ENCODE measurements at regions not wholly inside any gene's neighbourhood (a gene's known extent, or its start where the extent isn't known, plus 50 kb on each side); places are given as distances from the start of the nearest gene placed in this dataset.

DNA sequence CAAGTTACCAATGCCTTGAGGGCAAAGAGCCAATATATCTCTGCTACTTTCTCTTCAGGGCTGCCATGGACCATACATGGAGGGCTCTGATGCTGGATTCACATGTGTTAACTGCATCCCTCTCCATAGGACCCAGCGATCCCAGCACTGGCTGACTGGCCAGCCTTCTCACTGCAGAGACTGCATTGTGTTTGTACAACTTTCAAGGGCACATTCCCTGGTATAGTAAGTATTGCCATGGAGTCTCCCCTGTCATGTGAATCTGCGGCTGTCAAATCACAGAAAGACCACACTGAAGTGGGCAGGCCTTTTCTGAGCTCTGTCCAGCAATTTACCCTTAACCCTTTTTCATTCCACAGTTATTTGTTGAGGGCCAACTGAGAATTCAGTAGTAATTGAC lies 449.8 kb downstream of the OMA1 start:
- ATAC-seq: no peak
- H3K4me1 ChIP-seq (ENCODE audit: control insufficient read depth in 1 of 2, insufficient read depth in 2 of 2, low read length in 2 of 2): no peaks in the 10 kb centered on the region
- no peak overlapping the region for H3K4me2 ChIP-seq (ENCODE audit: low read length)
- H3K27me3 ChIP-seq (ENCODE audit: insufficient read depth, low read length): peaks cover 11% of the 10 kb centered on the region
- intact Hi-C loops (cut with micrococcal nuclease): no loop called here
- H3K79me2 ChIP-seq (ENCODE audit: insufficient read depth, low read length): no peaks in the 10 kb centered on the region
- CTCF ChIA-PET: no interaction called here
- BruUV-seq (replicated peaks): no TSS peak
- H3K4me3 ChIP-seq (replicated peaks in 1 of 2; ENCODE audit: low read depth in 1 of 2, low read length in 2 of 2): no peak overlapping the region
- no peak overlapping the region for H2AFZ ChIP-seq (ENCODE audit: low read depth, low read length, poor library complexity, severe bottlenecking)
- RAD21 ChIA-PET (ENCODE audit: low non-redundant PET in 1 of 2, low total read pairs in 2 of 2, uncharacterized antibody in 2 of 2, unreplicated experiment in 2 of 2): no interaction called here
- H3K27ac ChIP-seq (ENCODE audit: low read depth, low read length): no peak overlapping the region
- H4K20me1 ChIP-seq (ENCODE audit: insufficient read depth): no peaks in the 10 kb centered on the region
- no peaks in the 10 kb centered on the region for H3K36me3 ChIP-seq (ENCODE audit: control insufficient read depth in 1 of 2, insufficient read depth in 2 of 2, low read length in 2 of 2)
- no peaks in the 10 kb centered on the region for H3K9me2 ChIP-seq (ENCODE audit: insufficient read depth)
- no peaks in the 10 kb centered on the region for H3K9me3 ChIP-seq (ENCODE audit: control insufficient read depth in 1 of 2, insufficient read depth in 1 of 2, low read depth in 1 of 2, low read length in 2 of 2)
- POLR2A ChIA-PET: no interaction called here
- H3K9ac ChIP-seq (ENCODE audit: low read length): no peak overlapping the region
- TF ChIP-seq EZH2phosphoT487 (IDR thresholded peaks at IDR 0.05; ENCODE audit: borderline replicate concordance) (no peak), CEBPB (IDR thresholded peaks at IDR 0.05; ENCODE audit: low read depth) (no peak), SP1 (IDR thresholded peaks at IDR 0.05; ENCODE audit: low read depth) (no peak), TCF7L2 (IDR thresholded peaks at IDR 0.05; ENCODE audit: borderline replicate concordance, extremely low read depth, insufficient read depth, insufficient read length) (no peak), EZH2 (IDR thresholded peaks at IDR 0.05) (no peak), CBX3 (IDR thresholded peaks at IDR 0.05; ENCODE audit: low read depth) (no peak), EGR1 (IDR thresholded peaks at IDR 0.05; ENCODE audit: low read depth) (no peak), RAD21 (IDR thresholded peaks at IDR 0.05; ENCODE audit: low read depth) (no peak), ZNF274 (IDR thresholded peaks at IDR 0.05; ENCODE audit: low read depth, low read length) (no peak), FOSL1 (IDR thresholded peaks at IDR 0.05; ENCODE audit: low read depth) (no peak), POLR2A (IDR thresholded peaks at IDR 0.05; ENCODE audit: borderline replicate concordance, extremely low read depth, insufficient read depth, insufficient read length) (no peak), SRF (IDR thresholded peaks at IDR 0.05; ENCODE audit: low read depth) (no peak)
- TF ChIP-seq, protein P1, sequence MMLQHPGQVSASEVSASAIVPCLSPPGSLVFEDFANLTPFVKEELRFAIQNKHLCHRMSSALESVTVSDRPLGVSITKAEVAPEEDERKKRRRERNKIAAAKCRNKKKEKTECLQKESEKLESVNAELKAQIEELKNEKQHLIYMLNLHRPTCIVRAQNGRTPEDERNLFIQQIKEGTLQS (IDR thresholded peaks at IDR 0.05): no peak
- TF ChIP-seq, protein P2, sequence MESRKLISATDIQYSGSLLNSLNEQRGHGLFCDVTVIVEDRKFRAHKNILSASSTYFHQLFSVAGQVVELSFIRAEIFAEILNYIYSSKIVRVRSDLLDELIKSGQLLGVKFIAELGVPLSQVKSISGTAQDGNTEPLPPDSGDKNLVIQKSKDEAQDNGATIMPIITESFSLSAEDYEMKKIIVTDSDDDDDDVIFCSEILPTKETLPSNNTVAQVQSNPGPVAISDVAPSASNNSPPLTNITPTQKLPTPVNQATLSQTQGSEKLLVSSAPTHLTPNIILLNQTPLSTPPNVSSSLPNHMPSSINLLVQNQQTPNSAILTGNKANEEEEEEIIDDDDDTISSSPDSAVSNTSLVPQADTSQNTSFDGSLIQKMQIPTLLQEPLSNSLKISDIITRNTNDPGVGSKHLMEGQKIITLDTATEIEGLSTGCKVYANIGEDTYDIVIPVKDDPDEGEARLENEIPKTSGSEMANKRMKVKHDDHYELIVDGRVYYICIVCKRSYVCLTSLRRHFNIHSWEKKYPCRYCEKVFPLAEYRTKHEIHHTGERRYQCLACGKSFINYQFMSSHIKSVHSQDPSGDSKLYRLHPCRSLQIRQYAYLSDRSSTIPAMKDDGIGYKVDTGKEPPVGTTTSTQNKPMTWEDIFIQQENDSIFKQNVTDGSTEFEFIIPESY (IDR thresholded peaks at IDR 0.05; ENCODE audit: extremely low read depth, insufficient replicate concordance, low read length): no peak
- TF ChIP-seq, protein P3, sequence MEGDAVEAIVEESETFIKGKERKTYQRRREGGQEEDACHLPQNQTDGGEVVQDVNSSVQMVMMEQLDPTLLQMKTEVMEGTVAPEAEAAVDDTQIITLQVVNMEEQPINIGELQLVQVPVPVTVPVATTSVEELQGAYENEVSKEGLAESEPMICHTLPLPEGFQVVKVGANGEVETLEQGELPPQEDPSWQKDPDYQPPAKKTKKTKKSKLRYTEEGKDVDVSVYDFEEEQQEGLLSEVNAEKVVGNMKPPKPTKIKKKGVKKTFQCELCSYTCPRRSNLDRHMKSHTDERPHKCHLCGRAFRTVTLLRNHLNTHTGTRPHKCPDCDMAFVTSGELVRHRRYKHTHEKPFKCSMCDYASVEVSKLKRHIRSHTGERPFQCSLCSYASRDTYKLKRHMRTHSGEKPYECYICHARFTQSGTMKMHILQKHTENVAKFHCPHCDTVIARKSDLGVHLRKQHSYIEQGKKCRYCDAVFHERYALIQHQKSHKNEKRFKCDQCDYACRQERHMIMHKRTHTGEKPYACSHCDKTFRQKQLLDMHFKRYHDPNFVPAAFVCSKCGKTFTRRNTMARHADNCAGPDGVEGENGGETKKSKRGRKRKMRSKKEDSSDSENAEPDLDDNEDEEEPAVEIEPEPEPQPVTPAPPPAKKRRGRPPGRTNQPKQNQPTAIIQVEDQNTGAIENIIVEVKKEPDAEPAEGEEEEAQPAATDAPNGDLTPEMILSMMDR (IDR thresholded peaks at IDR 0.05 in 2 of 3, conservative IDR thresholded peaks at IDR 0.05 in 1 of 3; ENCODE audit: borderline replicate concordance in 1 of 3, insufficient read depth in 1 of 3, low read depth in 2 of 3, low read length in 2 of 3): no peak
- TF ChIP-seq, protein P4, sequence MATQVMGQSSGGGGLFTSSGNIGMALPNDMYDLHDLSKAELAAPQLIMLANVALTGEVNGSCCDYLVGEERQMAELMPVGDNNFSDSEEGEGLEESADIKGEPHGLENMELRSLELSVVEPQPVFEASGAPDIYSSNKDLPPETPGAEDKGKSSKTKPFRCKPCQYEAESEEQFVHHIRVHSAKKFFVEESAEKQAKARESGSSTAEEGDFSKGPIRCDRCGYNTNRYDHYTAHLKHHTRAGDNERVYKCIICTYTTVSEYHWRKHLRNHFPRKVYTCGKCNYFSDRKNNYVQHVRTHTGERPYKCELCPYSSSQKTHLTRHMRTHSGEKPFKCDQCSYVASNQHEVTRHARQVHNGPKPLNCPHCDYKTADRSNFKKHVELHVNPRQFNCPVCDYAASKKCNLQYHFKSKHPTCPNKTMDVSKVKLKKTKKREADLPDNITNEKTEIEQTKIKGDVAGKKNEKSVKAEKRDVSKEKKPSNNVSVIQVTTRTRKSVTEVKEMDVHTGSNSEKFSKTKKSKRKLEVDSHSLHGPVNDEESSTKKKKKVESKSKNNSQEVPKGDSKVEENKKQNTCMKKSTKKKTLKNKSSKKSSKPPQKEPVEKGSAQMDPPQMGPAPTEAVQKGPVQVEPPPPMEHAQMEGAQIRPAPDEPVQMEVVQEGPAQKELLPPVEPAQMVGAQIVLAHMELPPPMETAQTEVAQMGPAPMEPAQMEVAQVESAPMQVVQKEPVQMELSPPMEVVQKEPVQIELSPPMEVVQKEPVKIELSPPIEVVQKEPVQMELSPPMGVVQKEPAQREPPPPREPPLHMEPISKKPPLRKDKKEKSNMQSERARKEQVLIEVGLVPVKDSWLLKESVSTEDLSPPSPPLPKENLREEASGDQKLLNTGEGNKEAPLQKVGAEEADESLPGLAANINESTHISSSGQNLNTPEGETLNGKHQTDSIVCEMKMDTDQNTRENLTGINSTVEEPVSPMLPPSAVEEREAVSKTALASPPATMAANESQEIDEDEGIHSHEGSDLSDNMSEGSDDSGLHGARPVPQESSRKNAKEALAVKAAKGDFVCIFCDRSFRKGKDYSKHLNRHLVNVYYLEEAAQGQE (IDR thresholded peaks at IDR 0.05; ENCODE audit: low read depth): no peak
- TF ChIP-seq, protein P5, sequence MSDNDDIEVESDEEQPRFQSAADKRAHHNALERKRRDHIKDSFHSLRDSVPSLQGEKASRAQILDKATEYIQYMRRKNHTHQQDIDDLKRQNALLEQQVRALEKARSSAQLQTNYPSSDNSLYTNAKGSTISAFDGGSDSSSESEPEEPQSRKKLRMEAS (IDR thresholded peaks at IDR 0.05): no peak
- no peak for DNase-seq (ENCODE audit: low read depth, low spot score)
